HEK293T (cell line): ENCODE measurements at regions not wholly inside any gene's neighbourhood (a gene's known extent, or its start where the extent isn't known, plus 50 kb on each side); places are given as distances from the start of the nearest gene placed in this dataset.
A peak's percentile ranks its signal among the peaks of the same experiment; 100 is the strongest.

Experiments
- CTCF ChIA-PET: fragments of 350-600 bp; formaldehyde crosslinking; extraction: SDS; loops from one replicate; lab custom pipeline; 2021; ENCODE audit warnings: antibody characterized with exemption, inconsistent platforms; lab: Yijun Ruan, JAX
- POLR2A ChIA-PET: fragments of 350-600 bp; formaldehyde crosslinking; extraction: SDS; loops from one replicate; lab custom pipeline; 2020; ENCODE audit warnings: antibody characterized with exemption, inconsistent platforms; lab: Yijun Ruan, JAX
- DNase-seq: peaks from one replicate; pipeline ENCODE4 v3.0.0; 2012; ENCODE audit warnings: mixed read lengths; ENCODE audit errors: extremely low spot score
- ARNT ChIP-seq: fragments of 450-650 bp; IDR thresholded peaks from 2 replicates; pipeline ENCODE4 v1.6.1; 2017; ENCODE audit warnings: mild to moderate bottlenecking
- BHLHE40 ChIP-seq: fragments of 450-650 bp; IDR thresholded peaks from 2 replicates; pipeline ENCODE4 v1.6.1; 2016; ENCODE audit warnings: mild to moderate bottlenecking, moderate library complexity, borderline replicate concordance
- CTBP1 ChIP-seq: fragments of 450-650 bp; IDR thresholded peaks from 2 replicates; pipeline ENCODE4 v1.6.1; 2016; ENCODE audit warnings: borderline replicate concordance
- ELF4 ChIP-seq: fragments of 450-650 bp; IDR thresholded peaks from 2 replicates; pipeline ENCODE4 v1.6.1; 2017; ENCODE audit warnings: antibody characterized with exemption
- FOXA1 ChIP-seq: fragments of 450-650 bp; IDR thresholded peaks from 2 replicates; pipeline ENCODE4 v1.6.1; 2016; ENCODE audit warnings: mild to moderate bottlenecking
- FOXK2 ChIP-seq: fragments of 450-650 bp; IDR thresholded peaks from 2 replicates; pipeline ENCODE4 v1.6.1; 2016; ENCODE audit warnings: mild to moderate bottlenecking
- FOXM1 ChIP-seq: fragments of 450-650 bp; IDR thresholded peaks from 2 replicates; pipeline ENCODE4 v1.6.1; 2017; ENCODE audit warnings: mild to moderate bottlenecking, borderline replicate concordance
- HDGF ChIP-seq: fragments of 450-650 bp; IDR thresholded peaks from 2 replicates; pipeline ENCODE4 v1.6.1; 2017; ENCODE audit warnings: antibody characterized with exemption, borderline replicate concordance
- L3MBTL2 ChIP-seq: fragments of 450-650 bp; conservative IDR thresholded peaks from 2 replicates; pipeline ENCODE4 v1.6.1; 2016; ENCODE audit warnings: mild to moderate bottlenecking
- LEF1 ChIP-seq: fragments of 450-650 bp; IDR thresholded peaks from 2 replicates; pipeline ENCODE4 v1.6.1; 2017; ENCODE audit warnings: mild to moderate bottlenecking, borderline replicate concordance
- NFRKB ChIP-seq: fragments of 450-650 bp; IDR thresholded peaks from 2 replicates; pipeline ENCODE4 v1.6.1; 2016; ENCODE audit warnings: mild to moderate bottlenecking, moderate library complexity
- SP1 ChIP-seq: fragments of 450-650 bp; IDR thresholded peaks from 2 replicates; pipeline ENCODE4 v1.6.1; 2017
- SUZ12 ChIP-seq: fragments of 450-650 bp; IDR thresholded peaks from 2 replicates; pipeline ENCODE4 v1.6.1; 2016; ENCODE audit warnings: mild to moderate bottlenecking
- TARDBP ChIP-seq: fragments of 450-650 bp; IDR thresholded peaks from 2 replicates; pipeline ENCODE4 v1.6.1; 2016
- ZNF384 ChIP-seq: fragments of 450-650 bp; IDR thresholded peaks from 2 replicates; pipeline ENCODE4 v1.6.1; 2016
- TF ChIP-seq, protein P1 (sequence below): fragments of 450-650 bp; IDR thresholded peaks from 2 replicates; pipeline ENCODE4 v1.6.1; 2016

DNA sequence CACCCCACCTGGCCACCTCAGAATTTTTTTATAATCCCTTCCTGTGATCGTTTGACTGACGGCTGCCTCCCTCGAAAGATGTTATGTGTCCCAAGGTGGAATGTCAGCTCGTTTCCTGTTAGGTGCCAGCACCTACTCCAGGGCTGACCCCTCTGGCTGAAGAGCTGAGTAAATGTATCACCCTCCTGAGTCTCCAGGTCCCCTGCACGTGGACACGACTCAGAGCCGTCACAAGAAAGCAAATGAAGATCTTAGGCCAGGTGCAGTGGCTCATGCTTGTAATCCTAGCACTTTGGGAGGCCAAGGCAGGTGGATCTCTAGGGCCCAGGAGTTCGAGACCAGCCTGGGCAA is 273.2 kb downstream of the C16orf95 start:
- TF ChIP-seq SP1 (no peak), FOXA1 (no peak), TARDBP (no peak), L3MBTL2 (no peak), LEF1 (no peak), ARNT (no peak), FOXM1 (no peak), HDGF (no peak), ZNF384 (no peak), BHLHE40 (no peak), NFRKB (no peak), SUZ12 (no peak)
- DNase-seq: no peak
- ChIA-PET POLR2A (interaction anchor here (1.2 kb wide), 1 partner anchor 489 kb away, joined by 3 read pairs; the partner anchor contains the start of gene MTHFSD), CTCF (interaction anchor here (0.6 kb wide), 1 partner anchor 635 kb away, joined by 3 read pairs; no protein-coding TSS in a partner anchor)

DNA sequence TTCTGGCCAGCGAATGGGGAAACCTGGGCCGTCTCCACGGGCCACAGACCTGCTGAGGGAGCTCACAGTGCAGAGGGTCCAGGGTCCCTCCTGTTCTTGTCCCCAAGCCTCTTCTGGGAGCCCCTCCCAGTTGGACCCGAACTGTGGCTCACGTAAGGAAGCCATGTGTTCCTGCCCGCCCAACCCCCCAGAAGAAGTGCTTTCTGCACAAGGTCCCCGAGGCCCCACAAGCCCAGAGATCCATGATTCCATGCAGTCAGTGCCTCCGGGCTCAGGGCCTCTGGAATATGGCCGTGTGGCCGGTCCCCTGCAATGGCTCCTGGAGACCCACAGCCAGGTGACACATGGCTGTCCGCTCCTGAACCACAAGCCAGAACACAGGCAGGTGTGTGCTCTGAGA is 272.4 kb downstream of the C16orf95 start:
- TF ChIP-seq ZNF384: no peak
- no peak for TF ChIP-seq BHLHE40
- TF ChIP-seq SP1: no peak
- TF ChIP-seq TARDBP: no peak
- no peak for TF ChIP-seq SUZ12
- TF ChIP-seq, protein P1, sequence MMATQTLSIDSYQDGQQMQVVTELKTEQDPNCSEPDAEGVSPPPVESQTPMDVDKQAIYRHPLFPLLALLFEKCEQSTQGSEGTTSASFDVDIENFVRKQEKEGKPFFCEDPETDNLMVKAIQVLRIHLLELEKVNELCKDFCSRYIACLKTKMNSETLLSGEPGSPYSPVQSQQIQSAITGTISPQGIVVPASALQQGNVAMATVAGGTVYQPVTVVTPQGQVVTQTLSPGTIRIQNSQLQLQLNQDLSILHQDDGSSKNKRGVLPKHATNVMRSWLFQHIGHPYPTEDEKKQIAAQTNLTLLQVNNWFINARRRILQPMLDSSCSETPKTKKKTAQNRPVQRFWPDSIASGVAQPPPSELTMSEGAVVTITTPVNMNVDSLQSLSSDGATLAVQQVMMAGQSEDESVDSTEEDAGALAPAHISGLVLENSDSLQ: no peak
- no peak for TF ChIP-seq NFRKB
- TF ChIP-seq ARNT: no peak
- no peak for TF ChIP-seq HDGF
- TF ChIP-seq LEF1: no peak
- no peak for TF ChIP-seq FOXA1
- TF ChIP-seq CTBP1: no peak
- no peak for TF ChIP-seq FOXK2
- no peak for TF ChIP-seq L3MBTL2
- no peak for TF ChIP-seq ELF4
- no peak for TF ChIP-seq FOXM1
- ChIA-PET POLR2A (no interaction called here), CTCF (no interaction called here)
- no peak for DNase-seq

DNA sequence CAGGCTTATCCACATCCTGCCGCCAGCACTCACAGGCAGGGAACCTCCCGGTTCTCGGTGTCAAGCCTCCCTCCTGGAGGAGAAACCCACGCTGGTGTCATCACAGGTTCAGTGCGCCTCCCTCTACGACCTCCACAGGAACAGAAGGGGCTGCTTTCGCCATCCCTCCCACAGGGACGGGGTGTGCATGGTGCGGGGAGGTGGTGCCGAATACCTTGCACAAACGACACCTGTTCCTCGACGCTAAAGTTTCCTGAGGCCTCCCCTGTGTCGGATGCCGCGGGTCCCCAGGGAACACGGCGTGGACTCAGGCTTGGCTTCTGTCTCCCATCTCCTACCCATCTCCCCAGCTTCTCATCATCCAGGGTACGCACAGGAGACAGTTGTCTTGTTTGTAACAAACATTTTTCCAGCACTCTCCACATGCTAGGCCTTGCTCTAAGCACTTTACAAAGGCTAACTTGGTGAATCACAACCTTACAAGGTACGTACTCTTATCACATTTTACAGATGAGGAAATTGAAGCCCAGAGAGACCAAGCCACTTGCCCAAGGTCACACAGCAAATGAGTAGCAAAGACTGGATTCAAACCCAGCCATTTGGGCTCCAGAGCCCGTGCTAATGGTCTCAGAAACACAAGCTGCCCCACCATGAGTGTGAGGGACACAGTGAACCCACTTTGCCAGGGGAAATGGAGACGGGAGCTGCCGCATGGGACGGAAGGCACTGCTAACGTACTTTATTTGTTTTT is 271.6 kb downstream of the C16orf95 start:
- ChIA-PET CTCF (interaction anchor here (1.4 kb wide), 1 partner anchor 17 kb away, joined by 10 read pairs; no protein-coding TSS in a partner anchor), POLR2A (no interaction called here)
- TF ChIP-seq SUZ12 (no peak), SP1 (no peak), NFRKB (no peak), BHLHE40 (no peak), HDGF (no peak), FOXM1 (no peak), FOXK2 (no peak), L3MBTL2 (no peak), TARDBP (no peak), CTBP1 (no peak), LEF1 (no peak), ARNT (no peak), ZNF384 (no peak), FOXA1 (no peak), ELF4 (no peak)
- TF ChIP-seq, protein P1: no peak
- no peak for DNase-seq

DNA sequence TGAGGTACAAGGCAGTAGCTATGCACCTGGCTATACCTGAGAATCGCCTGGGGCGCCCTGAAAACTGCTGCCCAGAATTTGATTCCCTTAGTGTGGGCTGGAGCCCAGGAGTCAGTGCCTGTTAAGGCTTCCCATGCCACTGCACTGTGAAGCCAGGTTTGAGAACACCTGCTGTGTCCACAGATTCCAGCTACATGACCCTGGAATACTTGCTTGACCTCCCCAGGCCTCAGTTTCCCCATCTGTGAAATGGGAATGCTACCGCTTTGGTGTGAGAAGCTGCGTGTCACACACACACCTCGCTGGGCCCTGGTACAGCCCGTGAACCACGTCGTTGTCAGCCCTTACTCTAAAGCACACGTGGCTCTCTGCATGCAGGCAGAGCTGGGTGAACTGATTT is 271.0 kb downstream of the C16orf95 start:
- ChIA-PET CTCF (interaction anchor here (0.8 to 1.4 kb wide), 2 partner anchors 16 to 482 kb away, joined by 4 to 10 read pairs; no protein-coding TSS in a partner anchor), POLR2A (no interaction called here)
- TF ChIP-seq L3MBTL2: no peak
- no peak for TF ChIP-seq SUZ12
- no peak for TF ChIP-seq HDGF
- TF ChIP-seq BHLHE40: no peak
- TF ChIP-seq ARNT: no peak
- no peak for TF ChIP-seq TARDBP
- TF ChIP-seq FOXM1: no peak
- no peak for TF ChIP-seq FOXK2
- TF ChIP-seq NFRKB: no peak
- no peak for TF ChIP-seq LEF1
- TF ChIP-seq, protein P1: no peak
- TF ChIP-seq CTBP1: no peak
- no peak for TF ChIP-seq FOXA1
- no peak for TF ChIP-seq SP1
- TF ChIP-seq ZNF384: no peak
- no peak for TF ChIP-seq ELF4
- DNase-seq: no peak

DNA sequence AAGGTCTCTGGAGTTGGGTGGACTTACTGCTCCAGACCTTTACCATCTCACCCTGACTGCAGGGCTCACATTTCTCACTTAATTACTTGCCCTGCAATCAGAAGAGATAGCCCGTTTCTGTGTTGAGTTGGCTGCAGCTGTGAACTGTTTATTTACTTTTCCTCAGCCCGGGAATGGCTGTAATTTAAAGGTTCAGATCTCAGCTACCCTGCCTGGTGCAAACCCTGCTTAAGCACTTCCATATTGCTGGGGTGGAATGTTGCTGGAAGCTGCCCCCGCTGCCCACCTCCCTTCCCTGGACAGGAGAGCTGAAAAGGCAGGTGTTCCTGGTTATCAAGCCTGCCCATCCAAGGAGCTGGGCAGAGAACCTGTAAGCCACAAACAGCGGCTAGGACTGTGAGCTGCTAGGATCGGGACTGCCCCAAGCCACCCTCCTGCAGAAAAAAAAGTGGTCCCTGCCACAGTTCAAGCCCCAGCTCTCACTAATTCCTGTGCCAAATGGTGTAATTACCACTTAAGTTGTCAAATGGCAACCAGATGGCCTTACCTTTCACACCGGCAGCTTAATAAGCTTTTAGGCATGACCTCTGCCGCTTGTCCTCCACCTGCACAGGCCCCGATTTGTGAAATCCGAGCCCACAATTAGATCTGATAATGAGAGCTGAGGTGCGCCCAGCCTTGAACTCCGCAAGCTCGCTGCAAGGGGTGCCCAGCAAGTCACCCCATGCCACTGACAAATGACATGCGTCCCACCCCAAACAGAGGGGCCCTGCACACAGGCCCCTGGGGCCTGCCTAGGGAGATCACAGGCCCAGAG is 269.8 kb downstream of the C16orf95 start:
- ChIA-PET CTCF (interaction anchor here (0.8 to 1.4 kb wide), 3 partner anchors 15 to 483 kb away, joined by 3 to 10 read pairs (median 4); no protein-coding TSS in a partner anchor), POLR2A (no interaction called here)
- TF ChIP-seq ARNT (no peak), HDGF (no peak), NFRKB (no peak), FOXK2 (no peak), CTBP1 (no peak), TARDBP (no peak), FOXM1 (no peak), L3MBTL2 (no peak), SP1 (no peak), ELF4 (no peak), ZNF384 (no peak; the same call in 1 of the 2 replicates), SUZ12 (no peak), LEF1 (no peak), BHLHE40 (no peak), FOXA1 (no peak)
- TF ChIP-seq, protein P1: no peak
- peak; percentile 32 for DNase-seq
